SK-N-SH treated with all-trans-retinoic acid at 6 μM for 48 hours (cell line): ENCODE measurements at regions not wholly inside any gene's neighbourhood (a gene's known extent, or its start where the extent isn't known, plus 50 kb on each side); places are given as distances from the start of the nearest gene placed in this dataset.

Source experiments
- ATAC-seq: fragments of 200-7000 bp; cut with Tn5 transposase; 3 replicates; pipeline ENCODE4 v1.9.1; 2020; ENCODE audit warnings: mild to moderate bottlenecking, moderate library complexity
- BACH2 ChIP-seq: fragments of 250-450 bp; sonication (Bioruptor Pico); IDR thresholded peaks from 2 replicates; pipeline ENCODE4 v1.9.0; 2021; ENCODE audit warnings: mild to moderate bottlenecking, borderline replicate concordance
- ESRRG ChIP-seq: fragments of 250-450 bp; sonication (Bioruptor Pico); IDR thresholded peaks from 2 replicates; pipeline ENCODE4 v1.6.1; 2021; ENCODE audit warnings: mild to moderate bottlenecking
- OSR1 ChIP-seq: fragments of 250-450 bp; sonication (Bioruptor Pico); IDR thresholded peaks from 2 replicates; pipeline ENCODE4 v1.8.0; 2022; ENCODE audit warnings: moderate library complexity, mild to moderate bottlenecking, inconsistent platforms
- PPARA ChIP-seq: fragments of 250-450 bp; sonication (Bioruptor Pico); IDR thresholded peaks from 2 replicates; pipeline ENCODE4 v1.5.0; 2020; ENCODE audit warnings: mild to moderate bottlenecking, borderline replicate concordance
- SNAI2 ChIP-seq: fragments of 250-450 bp; sonication (Bioruptor Pico); IDR thresholded peaks from 2 replicates; pipeline ENCODE4 v1.5.0; 2020; ENCODE audit warnings: mild to moderate bottlenecking, moderate library complexity
- TCF4 ChIP-seq: fragments of 250-450 bp; sonication (Bioruptor Pico); IDR thresholded peaks from 2 replicates; pipeline ENCODE4 v1.8.0; 2021; ENCODE audit warnings: mild to moderate bottlenecking, moderate library complexity, borderline replicate concordance
- TOX ChIP-seq: fragments of 250-450 bp; sonication (Bioruptor Pico); IDR thresholded peaks from 2 replicates; pipeline ENCODE4 v1.8.0; 2021; ENCODE audit warnings: mild to moderate bottlenecking, moderate library complexity, borderline replicate concordance
- ZC3H10 ChIP-seq: fragments of 250-450 bp; sonication (Bioruptor Pico); IDR thresholded peaks from 2 replicates; pipeline ENCODE4 v1.5.1; 2021; ENCODE audit warnings: mild to moderate bottlenecking, moderate library complexity
- ZFP3 ChIP-seq: fragments of 250-450 bp; sonication (Bioruptor Pico); IDR thresholded peaks from 2 replicates; pipeline ENCODE4 v1.5.0; 2020; ENCODE audit warnings: mild to moderate bottlenecking, moderate library complexity
- ZFP30 ChIP-seq: fragments of 450-650 bp; formaldehyde crosslinking; IDR thresholded peaks from 2 replicates; pipeline ENCODE4 v1.5.0; 2022; ENCODE audit warnings: mild to moderate bottlenecking, moderate library complexity
- ZNF565 ChIP-seq: fragments of 450-650 bp; formaldehyde crosslinking; conservative IDR thresholded peaks from 2 replicates; pipeline ENCODE4 v1.5.0; 2020; ENCODE audit warnings: low read depth, mild to moderate bottlenecking, moderate library complexity
- ZNF70 ChIP-seq: fragments of 450-650 bp; formaldehyde crosslinking; IDR thresholded peaks from 2 replicates; pipeline ENCODE4 v1.5.0; 2020; ENCODE audit warnings: mild to moderate bottlenecking, moderate library complexity
- ZNF8 ChIP-seq: fragments of 450-650 bp; formaldehyde crosslinking; IDR thresholded peaks from 2 replicates; pipeline ENCODE4 v1.5.0; 2020; ENCODE audit warnings: mild to moderate bottlenecking, moderate library complexity
- TF ChIP-seq, protein P1 (sequence below): fragments of 250-450 bp; sonication (Bioruptor Pico); IDR thresholded peaks from 2 replicates; pipeline ENCODE4 v1.5.0; 2020; ENCODE audit warnings: mild to moderate bottlenecking, moderate library complexity
- TF ChIP-seq, protein P2 (sequence below): fragments of 250-450 bp; sonication (Bioruptor Pico); IDR thresholded peaks from 2 replicates; pipeline ENCODE4 v1.5.1; 2020; ENCODE audit warnings: low read depth, mild to moderate bottlenecking, moderate library complexity
- TF ChIP-seq, protein P3 (sequence below): fragments of 250-450 bp; sonication (Bioruptor Pico); IDR thresholded peaks from 2 replicates; pipeline ENCODE4 v1.5.1; 2021; ENCODE audit warnings: mild to moderate bottlenecking, moderate library complexity
- TF ChIP-seq, protein P4 (sequence below): fragments of 250-450 bp; sonication (Bioruptor Pico); IDR thresholded peaks from 2 replicates; pipeline ENCODE4 v1.8.0; 2021; ENCODE audit warnings: low read depth, mild to moderate bottlenecking, moderate library complexity, borderline replicate concordance
- TF ChIP-seq, protein P5 (sequence below): fragments of 250-450 bp; sonication (Bioruptor Pico); IDR thresholded peaks from 2 replicates; pipeline ENCODE4 v1.8.0; 2020; ENCODE audit warnings: mild to moderate bottlenecking, moderate library complexity, borderline replicate concordance

DNA sequence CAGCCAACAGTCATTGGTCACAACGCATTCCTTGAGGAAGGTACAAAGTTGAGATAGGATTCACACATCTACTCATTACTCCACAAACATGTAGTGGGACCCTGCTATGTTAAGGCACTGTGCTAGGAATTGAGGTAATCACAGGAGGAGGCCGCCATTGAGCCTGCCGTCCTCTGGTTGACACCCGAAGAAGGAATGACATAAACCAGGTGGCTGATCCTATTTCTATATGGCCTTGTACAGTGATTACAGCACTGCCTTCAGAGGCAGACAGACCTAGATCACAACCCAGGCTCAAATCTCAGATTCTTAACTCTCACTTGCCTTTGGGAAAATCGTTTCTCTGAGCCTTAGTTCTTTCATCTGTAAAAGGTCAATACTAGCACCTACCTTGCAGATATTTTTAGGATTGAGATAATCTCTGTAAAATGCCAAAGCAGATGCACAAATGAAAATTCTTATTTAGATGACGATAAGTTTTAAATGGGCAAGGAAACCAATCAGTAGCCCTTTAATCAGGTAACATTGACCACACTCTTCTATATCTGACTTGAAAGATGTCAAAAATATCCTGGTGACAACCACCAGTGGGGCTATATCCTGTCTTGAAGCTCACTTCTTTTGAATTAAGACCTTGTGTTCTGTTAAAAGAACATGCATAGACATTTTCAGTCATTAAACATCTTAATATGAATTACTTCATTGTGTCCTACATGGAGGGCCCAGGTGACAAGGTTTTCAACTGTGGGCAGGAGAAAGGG, 251.6 kb downstream of the KCTD12 start:
- no peak for ATAC-seq

DNA sequence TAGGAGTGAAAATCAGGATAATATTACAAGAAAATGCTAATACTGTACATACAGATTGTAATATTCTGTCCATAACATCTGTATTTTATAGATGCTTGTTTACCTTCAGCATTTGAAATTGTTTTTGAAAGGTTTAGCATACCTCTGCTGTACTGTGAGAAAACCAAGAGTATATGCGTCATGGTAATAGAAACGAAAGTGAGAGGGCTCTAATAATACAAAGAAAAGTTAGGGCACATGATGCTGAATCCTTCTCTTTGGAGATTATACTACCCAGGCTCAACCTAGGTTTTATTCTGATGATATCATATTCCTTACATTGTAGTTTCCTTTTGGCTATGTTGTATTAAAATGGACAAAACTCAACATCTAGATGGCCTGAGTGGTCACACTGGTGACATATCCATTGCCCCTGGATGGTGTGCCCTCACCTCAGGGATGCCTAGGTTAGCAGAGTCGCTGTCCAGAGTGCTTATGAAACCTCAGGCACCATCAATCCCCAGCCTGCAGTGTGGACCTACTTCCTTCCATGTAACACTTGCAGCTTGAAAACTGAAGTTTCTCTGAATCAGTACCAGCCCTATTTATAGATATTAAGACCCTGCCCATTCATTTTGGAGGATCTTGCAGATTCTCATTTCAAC, 253.7 kb downstream of the KCTD12 start:
- ATAC-seq = 0 out of 3 replicates have a peak, but pooled peaks have one; percentile 37
- TF ChIP-seq TOX = no peak

More for the DNA sequence above, 251.6 kb downstream of the KCTD12 start:
- TF ChIP-seq, protein P1, sequence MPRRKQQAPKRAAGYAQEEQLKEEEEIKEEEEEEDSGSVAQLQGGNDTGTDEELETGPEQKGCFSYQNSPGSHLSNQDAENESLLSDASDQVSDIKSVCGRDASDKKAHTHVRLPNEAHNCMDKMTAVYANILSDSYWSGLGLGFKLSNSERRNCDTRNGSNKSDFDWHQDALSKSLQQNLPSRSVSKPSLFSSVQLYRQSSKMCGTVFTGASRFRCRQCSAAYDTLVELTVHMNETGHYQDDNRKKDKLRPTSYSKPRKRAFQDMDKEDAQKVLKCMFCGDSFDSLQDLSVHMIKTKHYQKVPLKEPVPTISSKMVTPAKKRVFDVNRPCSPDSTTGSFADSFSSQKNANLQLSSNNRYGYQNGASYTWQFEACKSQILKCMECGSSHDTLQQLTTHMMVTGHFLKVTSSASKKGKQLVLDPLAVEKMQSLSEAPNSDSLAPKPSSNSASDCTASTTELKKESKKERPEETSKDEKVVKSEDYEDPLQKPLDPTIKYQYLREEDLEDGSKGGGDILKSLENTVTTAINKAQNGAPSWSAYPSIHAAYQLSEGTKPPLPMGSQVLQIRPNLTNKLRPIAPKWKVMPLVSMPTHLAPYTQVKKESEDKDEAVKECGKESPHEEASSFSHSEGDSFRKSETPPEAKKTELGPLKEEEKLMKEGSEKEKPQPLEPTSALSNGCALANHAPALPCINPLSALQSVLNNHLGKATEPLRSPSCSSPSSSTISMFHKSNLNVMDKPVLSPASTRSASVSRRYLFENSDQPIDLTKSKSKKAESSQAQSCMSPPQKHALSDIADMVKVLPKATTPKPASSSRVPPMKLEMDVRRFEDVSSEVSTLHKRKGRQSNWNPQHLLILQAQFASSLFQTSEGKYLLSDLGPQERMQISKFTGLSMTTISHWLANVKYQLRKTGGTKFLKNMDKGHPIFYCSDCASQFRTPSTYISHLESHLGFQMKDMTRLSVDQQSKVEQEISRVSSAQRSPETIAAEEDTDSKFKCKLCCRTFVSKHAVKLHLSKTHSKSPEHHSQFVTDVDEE (CRISPR knock-in tag) = no peak
- TF ChIP-seq ZFP3 (CRISPR knock-in tag) (no peak), ESRRG (no peak), BACH2 (CRISPR knock-in tag) (no peak), ZC3H10 (CRISPR knock-in tag) (no peak), SNAI2 (no peak), ZNF565 (CRISPR knock-in tag) (no peak), ZFP30 (CRISPR knock-in tag) (no peak), OSR1 (CRISPR knock-in tag) (no peak), PPARA (CRISPR knock-in tag) (no peak)
- TF ChIP-seq, protein P2, sequence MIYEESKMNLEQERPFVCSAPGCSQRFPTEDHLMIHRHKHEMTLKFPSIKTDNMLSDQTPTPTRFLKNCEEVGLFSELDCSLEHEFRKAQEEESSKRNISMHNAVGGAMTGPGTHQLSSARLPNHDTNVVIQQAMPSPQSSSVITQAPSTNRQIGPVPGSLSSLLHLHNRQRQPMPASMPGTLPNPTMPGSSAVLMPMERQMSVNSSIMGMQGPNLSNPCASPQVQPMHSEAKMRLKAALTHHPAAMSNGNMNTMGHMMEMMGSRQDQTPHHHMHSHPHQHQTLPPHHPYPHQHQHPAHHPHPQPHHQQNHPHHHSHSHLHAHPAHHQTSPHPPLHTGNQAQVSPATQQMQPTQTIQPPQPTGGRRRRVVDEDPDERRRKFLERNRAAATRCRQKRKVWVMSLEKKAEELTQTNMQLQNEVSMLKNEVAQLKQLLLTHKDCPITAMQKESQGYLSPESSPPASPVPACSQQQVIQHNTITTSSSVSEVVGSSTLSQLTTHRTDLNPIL (CRISPR knock-in tag) = no peak
- TF ChIP-seq, protein P3, sequence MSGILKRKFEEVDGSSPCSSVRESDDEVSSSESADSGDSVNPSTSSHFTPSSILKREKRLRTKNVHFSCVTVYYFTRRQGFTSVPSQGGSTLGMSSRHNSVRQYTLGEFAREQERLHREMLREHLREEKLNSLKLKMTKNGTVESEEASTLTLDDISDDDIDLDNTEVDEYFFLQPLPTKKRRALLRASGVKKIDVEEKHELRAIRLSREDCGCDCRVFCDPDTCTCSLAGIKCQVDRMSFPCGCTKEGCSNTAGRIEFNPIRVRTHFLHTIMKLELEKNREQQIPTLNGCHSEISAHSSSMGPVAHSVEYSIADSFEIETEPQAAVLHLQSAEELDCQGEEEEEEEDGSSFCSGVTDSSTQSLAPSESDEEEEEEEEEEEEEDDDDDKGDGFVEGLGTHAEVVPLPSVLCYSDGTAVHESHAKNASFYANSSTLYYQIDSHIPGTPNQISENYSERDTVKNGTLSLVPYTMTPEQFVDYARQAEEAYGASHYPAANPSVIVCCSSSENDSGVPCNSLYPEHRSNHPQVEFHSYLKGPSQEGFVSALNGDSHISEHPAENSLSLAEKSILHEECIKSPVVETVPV (CRISPR knock-in tag) = no peak
- TF ChIP-seq, protein P4, sequence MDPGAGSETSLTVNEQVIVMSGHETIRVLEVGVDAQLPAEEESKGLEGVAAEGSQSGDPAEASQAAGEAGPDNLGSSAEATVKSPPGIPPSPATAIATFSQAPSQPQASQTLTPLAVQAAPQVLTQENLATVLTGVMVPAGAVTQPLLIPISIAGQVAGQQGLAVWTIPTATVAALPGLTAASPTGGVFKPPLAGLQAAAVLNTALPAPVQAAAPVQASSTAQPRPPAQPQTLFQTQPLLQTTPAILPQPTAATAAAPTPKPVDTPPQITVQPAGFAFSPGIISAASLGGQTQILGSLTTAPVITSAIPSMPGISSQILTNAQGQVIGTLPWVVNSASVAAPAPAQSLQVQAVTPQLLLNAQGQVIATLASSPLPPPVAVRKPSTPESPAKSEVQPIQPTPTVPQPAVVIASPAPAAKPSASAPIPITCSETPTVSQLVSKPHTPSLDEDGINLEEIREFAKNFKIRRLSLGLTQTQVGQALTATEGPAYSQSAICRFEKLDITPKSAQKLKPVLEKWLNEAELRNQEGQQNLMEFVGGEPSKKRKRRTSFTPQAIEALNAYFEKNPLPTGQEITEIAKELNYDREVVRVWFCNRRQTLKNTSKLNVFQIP (CRISPR knock-in tag) = no peak
- TF ChIP-seq, all 23 proteins: peak for 0

DNA sequence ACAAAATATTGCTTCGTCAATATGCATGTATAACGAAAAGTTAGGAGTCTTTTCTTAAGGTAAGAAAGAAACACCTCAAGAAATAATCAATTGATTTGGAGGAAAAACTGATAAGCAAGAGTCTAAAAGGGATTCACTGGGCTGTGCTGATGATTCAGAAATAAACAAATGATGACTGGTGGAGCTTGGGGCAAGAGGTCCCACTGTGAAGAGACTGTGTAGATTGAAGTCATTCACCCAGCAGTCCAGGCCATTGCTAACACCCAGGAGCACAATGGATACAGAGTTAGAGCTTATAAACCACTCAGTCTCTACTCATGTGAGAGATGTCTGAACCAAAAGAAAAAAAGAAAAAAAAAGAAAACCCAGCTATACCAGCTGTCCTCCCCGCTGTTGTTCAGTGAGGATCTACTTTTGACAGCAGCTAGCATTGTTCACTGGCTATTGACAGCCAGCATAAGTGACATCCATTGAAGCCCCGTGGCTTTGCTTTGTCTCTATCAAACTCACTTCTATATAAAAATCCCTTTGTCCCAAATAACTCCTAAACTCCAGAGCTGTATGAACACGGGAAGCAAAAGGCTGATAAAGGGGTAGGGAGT, 255.5 kb downstream of the KCTD12 start:
- ATAC-seq = no peak
- TF ChIP-seq BACH2 (CRISPR knock-in tag) (no peak), ESRRG (no peak), ZNF8 (CRISPR knock-in tag) (no peak), ZFP3 (CRISPR knock-in tag) (no peak), PPARA (CRISPR knock-in tag) (no peak), TCF4 (CRISPR knock-in tag) (no peak), ZNF70 (no peak), OSR1 (CRISPR knock-in tag) (no peak), SNAI2 (no peak)
- TF ChIP-seq, protein P2 (CRISPR knock-in tag) = no peak
- TF ChIP-seq, protein P5, sequence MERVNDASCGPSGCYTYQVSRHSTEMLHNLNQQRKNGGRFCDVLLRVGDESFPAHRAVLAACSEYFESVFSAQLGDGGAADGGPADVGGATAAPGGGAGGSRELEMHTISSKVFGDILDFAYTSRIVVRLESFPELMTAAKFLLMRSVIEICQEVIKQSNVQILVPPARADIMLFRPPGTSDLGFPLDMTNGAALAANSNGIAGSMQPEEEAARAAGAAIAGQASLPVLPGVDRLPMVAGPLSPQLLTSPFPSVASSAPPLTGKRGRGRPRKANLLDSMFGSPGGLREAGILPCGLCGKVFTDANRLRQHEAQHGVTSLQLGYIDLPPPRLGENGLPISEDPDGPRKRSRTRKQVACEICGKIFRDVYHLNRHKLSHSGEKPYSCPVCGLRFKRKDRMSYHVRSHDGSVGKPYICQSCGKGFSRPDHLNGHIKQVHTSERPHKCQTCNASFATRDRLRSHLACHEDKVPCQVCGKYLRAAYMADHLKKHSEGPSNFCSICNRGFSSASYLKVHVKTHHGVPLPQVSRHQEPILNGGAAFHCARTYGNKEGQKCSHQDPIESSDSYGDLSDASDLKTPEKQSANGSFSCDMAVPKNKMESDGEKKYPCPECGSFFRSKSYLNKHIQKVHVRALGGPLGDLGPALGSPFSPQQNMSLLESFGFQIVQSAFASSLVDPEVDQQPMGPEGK (CRISPR knock-in tag) = no peak
- TF ChIP-seq, protein P3 (CRISPR knock-in tag) = no peak
